Lower leg skin (tissue), 3 donors: ENCODE measurements at regions not wholly inside any gene's neighbourhood (a gene's known extent, or its start where the extent isn't known, plus 50 kb on each side); places are given as distances from the start of the nearest gene placed in this dataset.
"Not testable (repeated sequence)": the region's sequence is repeated elsewhere in the genome, so short reads cannot be mapped to it uniquely, and the experiment has no call there.

Source experiments
- DNase-seq, 2 donors: peaks; one replicate each; pipeline ENCODE4 v3.0.0-alpha.2; 2019; ENCODE audit warnings: low spot score in 2 of 2
- H3K4me3 ChIP-seq: fragments of 200-600 bp; sonication (generic); 2 replicates; pipeline ENCODE4 v1.5.1; 2017; ENCODE audit warnings: mild to moderate bottlenecking, low read depth; ENCODE audit not compliant: poor library complexity, severe bottlenecking
- whole genome bisulfite sequencing, 2 donors: methylation state at CpG; one replicate each; pipeline ENCODE4 v1.1.5; 2018; 5-methylcytosine and 5-hydroxymethylcytosine counted together
- intact Hi-C: fragments of 100-400 bp; cut with DNase I; formaldehyde crosslinking; loops from one replicate; pipeline ENCODE4 v1.15.0; 2023; ENCODE audit warnings: low total_unique reads

DNA sequence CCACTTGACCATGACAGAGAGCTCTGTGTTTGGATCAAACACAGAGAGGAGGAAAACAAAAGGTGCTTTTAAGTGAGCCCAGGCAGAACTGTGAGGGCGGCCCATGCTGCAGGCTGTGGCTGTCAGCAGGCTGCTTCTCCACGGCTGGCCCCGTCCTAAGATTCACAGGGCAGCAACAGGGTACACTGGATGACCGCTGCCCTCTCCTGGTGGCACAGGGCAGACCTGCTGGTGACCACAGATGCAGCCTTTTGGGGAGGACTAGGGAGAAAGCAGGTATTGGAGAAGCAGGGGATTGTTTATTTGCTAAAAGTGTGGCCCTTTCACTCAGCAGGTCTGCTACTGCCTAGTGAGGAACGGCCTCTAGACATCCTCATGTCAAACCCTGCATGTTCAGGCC lies 183.7 kb downstream of the ADRA2C start:
- 81 to 83% methylated on average over 5 of the region's 5 CpGs for WGBS, 2 donors
- intact Hi-C loops, DNase-seq, H3K4me3 ChIP-seq: not testable (repeated sequence)

DNA sequence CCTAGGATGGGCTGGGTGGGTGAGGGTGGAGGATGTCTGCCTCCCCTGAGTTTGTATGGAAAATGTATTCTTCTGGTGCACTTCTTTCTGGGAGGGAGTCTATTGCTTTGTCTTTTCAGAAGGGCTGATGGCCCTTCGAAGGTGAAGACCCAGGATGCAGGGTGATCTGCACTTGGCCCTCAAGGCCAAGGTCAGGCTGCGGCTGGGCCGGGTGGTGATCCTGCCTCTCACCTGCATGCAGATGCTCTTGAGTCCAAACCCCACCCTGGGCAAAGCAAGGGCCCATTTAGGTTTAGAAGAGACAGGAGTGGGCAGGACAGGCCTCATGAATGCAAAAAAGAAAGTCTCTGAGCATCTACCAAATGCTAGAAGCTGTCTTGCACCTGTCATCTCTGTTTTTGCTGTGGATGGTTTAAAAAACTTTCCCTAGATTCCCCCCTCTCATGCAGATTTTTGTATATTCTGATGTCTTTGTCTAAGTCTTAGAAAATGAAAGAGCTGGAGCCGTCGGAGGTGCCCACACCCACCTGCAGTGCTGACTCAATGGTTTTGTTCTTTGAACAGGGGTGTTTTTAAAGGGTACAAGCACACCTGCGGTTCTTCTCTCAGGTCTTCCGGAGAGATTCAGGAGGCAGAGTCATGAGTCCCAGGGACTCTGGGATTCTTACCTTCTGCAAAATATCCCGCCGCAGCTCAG lies 186.4 kb downstream of the ADRA2C start:
- 79 to 85% methylated on average over 8 to 9 of the region's 9 CpGs for WGBS, 2 donors
- intact Hi-C loops, H3K4me3 ChIP-seq, DNase-seq: not testable (repeated sequence)

DNA sequence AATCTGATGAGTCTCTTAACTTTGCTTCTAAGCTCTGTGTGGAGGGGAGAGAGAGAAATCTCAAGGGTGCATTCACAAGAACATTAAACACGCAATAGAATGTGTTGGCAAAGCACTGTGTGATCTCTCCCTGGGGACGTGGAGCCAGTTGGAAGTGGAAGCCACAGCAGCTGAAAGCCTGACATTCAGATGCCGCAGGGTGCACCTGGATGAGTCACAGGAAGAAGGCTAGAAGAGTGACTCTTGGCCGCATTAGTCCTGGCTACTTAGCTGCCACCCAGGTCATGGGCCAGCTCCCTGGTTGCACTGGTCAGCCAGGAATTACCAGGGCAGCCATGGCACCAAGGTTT lies 186.9 kb downstream of the ADRA2C start:
- intact Hi-C loops, H3K4me3 ChIP-seq: not testable (repeated sequence)
- 40 to 52% methylated on average over 4 of the region's 4 CpGs for WGBS, 2 donors

DNA sequence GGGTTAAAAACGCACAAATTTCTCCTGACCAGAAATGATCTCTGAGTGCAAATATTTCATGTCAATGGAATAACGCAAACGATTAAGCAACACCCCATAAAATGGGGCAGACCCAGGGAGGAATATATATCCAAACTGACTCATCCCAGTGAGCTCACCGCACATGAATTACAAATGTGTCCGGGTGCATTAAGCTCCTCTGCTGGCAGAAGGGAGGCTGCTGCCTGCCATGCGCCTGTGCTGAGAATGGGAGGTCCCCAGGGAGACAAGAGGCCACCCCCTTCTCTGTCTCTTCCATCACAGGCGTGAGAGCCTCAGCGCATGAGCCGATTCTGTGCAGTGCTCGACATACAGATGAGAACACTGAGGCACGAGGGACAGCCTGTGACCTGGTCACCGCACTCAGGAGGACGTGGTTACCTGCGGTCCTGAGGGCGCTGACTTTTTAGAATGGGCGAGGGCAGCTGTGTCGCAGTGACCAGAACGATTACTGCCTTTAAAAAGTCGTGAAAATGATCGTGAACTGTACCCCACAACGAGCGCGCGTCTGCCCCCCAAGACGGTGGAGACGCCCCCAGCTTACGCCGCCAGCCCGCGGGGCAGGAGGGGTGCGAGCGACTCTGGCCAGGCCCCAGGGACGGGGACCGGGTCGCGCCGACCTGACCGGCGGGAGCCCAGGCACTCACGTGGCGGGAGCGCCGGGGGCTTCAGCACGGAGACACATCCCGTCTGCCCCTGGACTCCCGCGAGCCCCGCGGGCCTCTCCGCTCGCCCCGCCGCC lies 188.5 kb downstream of the ADRA2C start:
- H3K4me3 ChIP-seq, result peak overlapping the region; percentile 66
- 0 to 1% methylated on average over 21 to 31 of the region's 53 CpGs for WGBS, 2 donors
- intact Hi-C loops, result not testable (repeated sequence)
- DNase-seq, result peak; percentile 81 to 95

More for the DNA sequence above, 186.9 kb downstream of the ADRA2C start:
- DNase-seq, result not testable (repeated sequence)

DNA sequence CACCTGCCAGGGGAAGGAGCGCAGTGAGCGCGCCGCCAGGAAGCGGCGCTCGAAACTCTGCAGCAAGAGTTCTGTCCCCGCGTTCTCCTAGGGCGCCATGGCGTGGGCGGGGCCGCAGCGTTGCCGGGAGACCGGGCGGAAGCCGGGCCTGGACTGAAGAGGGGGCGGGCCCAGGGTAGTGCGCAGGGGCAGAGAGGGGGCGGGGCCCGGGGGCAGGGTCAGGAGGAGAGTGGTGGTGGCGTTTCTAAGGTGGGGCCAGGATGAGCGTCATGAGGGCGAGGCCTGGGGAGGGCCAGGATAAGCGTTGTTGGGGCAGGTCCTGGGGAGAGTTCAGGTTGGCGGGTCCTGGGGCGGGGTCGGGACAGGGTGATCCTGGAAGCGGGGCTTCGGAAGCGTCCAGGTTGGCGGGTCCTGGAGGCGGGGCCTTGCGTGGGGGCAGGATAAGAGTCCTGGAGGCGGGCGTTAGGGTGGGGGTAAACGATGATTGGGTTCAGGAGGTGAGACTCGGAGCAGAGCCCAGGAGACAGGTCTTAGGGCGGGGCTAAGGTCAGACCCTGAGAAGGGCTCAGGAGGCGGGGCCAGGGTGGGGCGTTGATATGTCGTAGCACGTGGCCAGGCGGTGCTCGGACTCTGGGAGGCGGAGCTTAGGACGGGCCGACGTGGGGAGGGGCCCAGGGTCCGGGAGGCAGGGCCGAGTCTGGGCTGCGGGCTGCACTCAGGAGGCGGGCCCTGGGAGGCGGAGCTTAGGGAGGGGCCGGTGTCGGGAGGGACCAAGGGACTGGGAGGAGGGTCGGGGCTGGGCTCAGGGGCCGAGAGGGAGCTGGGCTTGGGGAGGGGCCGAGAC lies 189.4 kb downstream of the ADRA2C start:
- DNase-seq, result peak; percentile 100
- H3K4me3 ChIP-seq, result peak overlapping the region; percentile 66
- intact Hi-C loops, result not testable (repeated sequence)
- WGBS, 2 donors, result 0 to 1% methylated on average over 53 to 59 of the region's 60 CpGs

DNA sequence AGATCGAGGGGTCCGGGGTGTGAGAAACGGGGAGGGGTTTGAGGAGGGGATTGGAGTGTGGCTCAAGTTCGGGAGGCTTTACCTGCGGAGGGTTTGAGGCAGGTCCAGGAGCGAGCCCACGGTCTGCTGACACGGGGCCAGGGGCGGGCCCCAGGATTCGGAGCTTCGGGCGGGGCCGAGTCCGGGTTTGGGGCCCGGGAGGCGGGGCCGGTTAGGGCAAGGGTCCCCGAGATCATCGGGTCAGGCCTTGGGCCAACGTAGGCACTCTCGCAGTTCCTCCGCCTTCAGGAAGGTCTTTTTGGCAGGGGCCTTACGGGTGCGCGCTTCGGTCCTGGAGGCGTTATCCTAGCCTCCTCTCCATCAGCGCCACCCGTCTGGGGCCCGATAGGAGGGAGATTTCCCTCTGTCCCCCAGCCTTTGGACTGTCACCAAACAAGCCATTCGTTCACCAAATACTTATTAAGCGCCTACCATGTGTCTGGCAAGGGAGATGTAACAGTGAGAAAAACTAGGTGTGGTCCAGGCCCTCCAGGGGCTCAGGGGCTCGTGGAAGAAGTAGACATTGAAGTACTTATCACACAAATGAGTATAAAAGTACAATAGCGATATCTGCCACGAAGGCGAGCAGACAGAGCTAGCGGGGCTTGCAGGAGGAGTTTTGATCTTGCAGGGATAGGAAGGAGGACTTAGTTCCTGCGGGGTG lies 190.1 kb downstream of the ADRA2C start:
- intact Hi-C loops, result not testable (repeated sequence)
- WGBS, 2 donors, result 7 to 8% methylated on average over 19 to 22 of the region's 38 CpGs
- DNase-seq, result peak in 1 of 2 donors; percentile 80

DNA sequence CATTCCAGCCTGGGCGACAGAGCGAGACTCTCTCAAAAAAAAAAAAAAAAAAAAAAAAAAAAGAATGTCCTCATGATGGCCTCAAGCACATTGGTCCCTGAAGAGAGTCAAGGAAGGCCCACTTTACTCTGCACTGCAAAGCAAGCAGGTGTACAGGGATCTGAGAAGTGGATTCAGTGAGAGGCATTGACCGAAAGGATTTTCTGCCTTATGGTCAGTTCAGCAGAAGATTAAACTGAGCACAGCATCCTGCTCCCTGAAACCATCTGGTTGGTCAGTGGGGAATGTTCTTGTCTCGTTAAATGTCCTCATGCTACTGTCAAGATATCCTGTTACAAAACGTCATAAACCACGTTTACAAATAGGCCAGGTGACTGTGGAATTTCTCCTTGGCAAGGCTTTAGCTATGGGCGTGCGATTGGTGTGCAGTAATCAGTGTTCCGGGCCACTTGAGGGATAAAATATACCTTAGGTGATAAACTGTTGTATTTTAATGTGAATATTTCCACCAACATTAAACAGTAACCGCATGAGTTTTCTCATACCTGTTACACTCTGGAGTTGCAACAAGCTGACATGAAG lies 195.0 kb downstream of the ADRA2C start:
- intact Hi-C loops, H3K4me3 ChIP-seq: not testable (repeated sequence)
- 60 to 63% methylated on average over 10 of the region's 10 CpGs for WGBS, 2 donors
- peak in 1 of 2 donors; percentile 2 for DNase-seq

More for the DNA sequence above, 190.1 kb downstream of the ADRA2C start:
- peak overlapping the region; percentile 10 for H3K4me3 ChIP-seq

DNA sequence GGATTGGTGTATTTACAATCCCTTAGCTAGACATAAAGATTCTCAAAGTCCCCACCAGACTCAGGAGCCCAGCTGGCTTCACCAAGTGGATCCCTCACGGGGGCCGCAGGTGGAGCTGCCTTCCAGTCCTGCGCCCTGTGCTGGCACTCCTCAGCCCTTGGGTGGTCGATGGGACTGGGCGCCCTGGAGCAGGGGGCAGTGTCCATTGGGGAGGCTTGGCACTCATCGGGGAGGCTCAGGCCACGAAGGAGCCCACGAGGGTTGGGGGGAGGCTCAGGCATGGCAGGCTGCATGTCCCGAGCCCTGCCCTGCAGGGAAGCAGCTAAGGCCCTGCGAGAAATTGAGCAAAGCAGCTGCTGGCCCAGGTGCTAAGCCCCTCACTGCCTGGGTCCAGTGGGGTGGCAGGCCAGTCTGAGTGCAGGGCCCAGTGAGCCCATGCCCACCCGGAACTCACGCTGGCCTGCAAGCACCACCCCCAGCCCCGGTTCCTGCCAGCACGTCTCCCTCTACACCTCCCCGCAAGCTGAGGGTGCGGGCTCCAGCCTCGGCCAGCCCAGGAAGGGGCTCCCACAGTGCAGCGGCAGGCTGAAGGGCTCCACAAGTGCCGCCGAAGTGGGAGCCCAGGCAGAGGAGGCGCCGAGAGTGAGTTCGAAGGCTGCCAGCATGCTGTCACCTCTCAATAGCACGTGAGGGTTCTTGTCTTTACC lies 198.5 kb downstream of the ADRA2C start:
- intact Hi-C loops, DNase-seq, H3K4me3 ChIP-seq: not testable (repeated sequence)
- WGBS, 2 donors, result 87 to 92% methylated on average over 21 to 22 of the region's 24 CpGs

DNA sequence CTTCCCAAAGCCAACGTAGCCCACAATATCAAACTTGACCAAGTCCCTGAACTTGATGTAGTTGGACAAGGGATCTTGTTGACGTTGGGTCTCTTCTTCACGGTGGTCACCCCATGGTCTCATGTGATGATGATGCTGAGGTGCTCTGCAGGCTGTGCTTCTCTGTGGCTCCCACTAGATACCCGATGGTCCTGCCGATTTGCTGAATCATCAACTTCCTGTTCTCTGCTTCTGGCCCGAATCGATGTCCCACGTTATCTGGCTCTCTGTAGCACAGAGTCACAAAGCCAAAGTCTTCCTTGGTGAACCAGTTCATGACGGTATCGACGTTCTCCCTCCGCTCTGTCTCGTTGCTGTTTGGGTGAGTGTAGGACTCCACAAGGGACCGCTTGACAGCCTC lies 201.0 kb downstream of the ADRA2C start:
- H3K4me3 ChIP-seq, DNase-seq, intact Hi-C loops: not testable (repeated sequence)
- 80 to 86% methylated on average over 14 of the region's 14 CpGs for WGBS, 2 donors

DNA sequence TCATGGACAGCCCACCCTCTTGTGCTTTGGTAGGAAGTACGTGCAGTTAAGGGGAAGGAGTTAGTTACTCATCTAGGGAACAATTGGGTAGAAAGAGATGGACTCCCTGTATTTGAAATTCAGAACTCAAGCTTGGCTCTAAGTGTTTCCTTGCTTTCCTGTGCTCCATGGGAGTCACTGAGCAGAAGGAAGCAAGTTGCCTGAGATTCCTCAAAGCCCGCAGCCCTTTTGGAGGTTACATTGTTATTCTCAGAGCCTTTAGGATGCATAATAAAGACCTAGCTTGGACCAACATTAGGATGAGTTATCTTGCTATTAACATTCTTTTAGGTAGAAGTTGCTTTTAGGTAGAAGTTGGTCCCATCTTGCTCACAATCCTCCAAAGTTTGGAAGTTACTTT lies 206.4 kb downstream of the ADRA2C start:
- DNase-seq, intact Hi-C loops, H3K4me3 ChIP-seq: not testable (repeated sequence)
- 28 to 32% methylated on average over 2 of the region's 2 CpGs for WGBS, 2 donors

DNA sequence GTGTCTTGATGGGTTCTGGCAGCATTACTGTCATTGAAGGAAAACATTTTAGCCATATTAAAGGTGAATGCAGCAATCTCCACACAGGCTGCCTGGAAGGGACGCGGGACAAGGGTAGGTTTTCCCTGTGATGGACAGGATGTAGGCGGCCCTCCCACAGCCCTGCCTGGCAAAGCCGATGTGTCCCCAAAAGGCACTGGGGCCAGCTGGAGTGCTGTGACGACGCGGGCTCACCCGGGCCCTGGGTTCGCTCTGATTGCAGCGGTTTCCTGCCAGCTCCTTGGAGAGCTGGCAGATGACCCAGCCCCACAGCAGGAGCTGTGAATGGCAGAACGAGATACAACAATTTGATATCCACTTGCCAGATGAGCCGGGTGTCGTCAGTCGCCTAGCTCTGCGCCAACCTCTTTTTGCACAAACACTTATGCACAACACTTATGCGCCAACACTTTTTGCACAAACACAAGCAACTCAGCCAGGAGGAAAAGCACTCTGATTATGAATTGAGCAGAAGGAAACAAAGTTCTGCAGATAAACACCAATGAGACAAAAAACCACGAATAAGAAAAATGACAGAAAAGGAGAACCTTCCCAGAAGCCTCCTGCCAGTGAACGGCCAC lies 207.5 kb downstream of the ADRA2C start:
- H3K4me3 ChIP-seq, intact Hi-C loops, DNase-seq: not testable (repeated sequence)
- WGBS, 2 donors, result 36 to 63% methylated on average over 18 of the region's 18 CpGs

DNA sequence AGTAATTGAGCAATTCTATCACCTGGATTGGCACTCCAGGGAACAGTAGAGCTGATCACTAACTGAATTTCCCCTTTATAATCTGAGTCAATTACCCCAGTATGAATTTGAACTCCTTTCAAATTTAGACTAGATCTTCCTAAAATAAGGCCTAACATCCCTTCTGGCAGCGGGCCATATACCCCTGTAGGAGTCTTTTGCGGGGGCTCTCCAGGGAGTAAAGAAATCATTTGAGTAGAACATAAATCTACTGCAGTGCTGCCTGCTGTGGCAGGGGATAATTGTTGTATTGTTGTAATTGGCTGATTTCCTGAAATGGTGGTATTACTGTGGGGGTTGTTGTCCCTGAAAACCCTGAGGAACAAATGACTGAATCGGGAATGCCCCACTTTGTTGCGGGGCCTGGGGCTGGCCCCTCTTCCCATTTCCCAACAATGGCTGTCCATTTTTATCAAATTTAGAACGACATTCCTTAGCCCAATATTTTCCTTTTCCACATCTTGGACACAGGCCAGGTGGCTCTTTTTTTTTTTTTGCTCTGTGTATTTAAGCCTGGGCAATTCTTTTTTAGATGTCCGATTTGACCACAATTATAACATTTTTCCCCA lies 217.4 kb downstream of the ADRA2C start:
- H3K4me3 ChIP-seq, DNase-seq, intact Hi-C loops: not testable (repeated sequence)
- 24 to 29% methylated on average over 6 of the region's 6 CpGs for WGBS, 2 donors

DNA sequence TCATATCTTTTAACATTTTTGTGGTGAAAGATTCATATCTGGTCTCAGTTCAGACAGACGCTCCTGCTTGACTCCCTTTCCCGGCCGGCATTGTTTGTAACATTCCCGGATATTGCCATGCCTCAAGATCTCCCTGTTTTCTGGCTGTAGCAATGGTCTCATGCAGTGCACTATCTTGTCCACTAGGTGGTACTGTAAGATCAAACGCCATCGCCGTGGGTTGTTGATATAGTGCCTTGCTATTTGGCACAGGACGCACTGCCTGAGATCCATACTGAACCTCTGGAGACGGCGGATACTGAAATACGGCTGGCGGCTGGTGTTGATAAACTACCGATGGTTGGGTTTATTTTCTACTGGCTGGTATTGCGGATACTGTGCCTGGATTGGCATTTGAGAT lies 218.6 kb downstream of the ADRA2C start:
- intact Hi-C loops, H3K4me3 ChIP-seq, DNase-seq: not testable (repeated sequence)
- WGBS, 2 donors, result 2 to 4% methylated on average over 11 of the region's 14 CpGs
